Midbrain (tissue), 1 donor: ENCODE measurements at regions not wholly inside any gene's neighbourhood (a gene's known extent, or its start where the extent isn't known, plus 50 kb on each side); places are given as distances from the start of the nearest gene placed in this dataset.
"Not testable (repeated sequence)": the region's sequence is repeated elsewhere in the genome, so short reads cannot be mapped to it uniquely, and the experiment has no call there.

ENCODE experiments used
- DNase-seq: peaks from one replicate; lab custom pipeline; 2025; lab: John Stamatoyannopoulos, UW

GRCh38 chr11:35046681-35047080 lies 92.3 kb upstream of the CD44 start:
- DNase-seq, result no peak

GRCh38 chr11:35047179-35047578 lies 91.8 kb upstream of the CD44 start:
- DNase-seq, result no peak

GRCh38 chr11:35047769-35048168 lies 91.2 kb upstream of the CD44 start:
- no peak for DNase-seq

- DNase-seq, result not testable (repeated sequence)
Observed at GRCh38 chr11:35048346-35048745, 90.6 kb upstream of the CD44 start.

DNA sequence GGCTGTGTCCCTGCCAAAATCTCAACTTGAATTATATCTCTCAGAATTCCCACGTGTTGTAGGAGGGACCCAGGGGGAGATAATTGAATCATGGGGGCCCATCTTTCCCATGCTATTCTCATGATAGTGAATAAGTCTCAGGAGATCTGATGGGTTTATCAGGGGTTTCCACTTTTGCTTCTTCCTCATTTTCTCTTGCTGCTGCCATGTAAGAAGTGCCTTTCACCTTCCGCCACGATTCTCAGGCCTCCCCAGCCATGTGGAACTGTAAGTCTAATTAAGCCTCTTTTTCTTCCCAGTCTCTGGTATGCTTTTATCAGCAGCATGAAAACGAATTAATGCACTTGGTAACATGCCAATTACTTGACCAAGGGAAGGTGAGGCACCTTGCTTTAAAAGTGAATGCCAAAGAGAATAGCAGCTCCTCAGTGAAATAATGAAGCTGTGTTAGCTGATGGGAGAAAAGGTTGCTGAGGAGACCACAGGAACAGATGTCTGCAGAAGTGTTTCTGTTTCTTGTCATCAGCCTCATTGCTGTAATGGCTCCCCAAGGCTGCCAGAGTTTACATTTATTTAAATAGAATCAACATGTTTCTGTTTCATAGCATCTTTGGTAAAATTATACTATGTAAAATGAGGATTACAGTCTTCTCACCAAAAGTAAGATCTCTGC lies 89.0 kb upstream of the CD44 start:
- DNase-seq, result no peak

DNA sequence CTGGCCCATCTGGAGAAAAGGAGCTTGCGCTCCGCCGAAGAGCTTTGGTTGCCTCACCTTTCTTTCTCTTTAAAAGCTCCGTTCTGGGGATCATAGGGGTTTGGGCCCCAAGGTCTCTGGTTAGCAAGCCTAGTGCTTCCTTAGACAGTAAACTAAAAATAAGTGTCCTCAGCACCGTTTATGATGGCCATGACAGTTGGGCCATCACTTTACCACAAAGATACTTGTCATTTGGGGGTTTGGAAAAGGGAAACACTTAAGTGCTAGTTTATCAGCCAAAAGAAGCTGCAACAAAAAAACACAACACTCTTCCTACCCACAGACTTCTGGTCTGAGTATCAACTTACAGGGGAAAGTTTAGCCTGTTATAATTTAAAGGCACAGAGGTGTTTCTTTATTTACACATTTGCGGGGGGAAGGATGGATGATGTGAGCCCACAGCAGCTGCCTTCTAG lies 88.4 kb upstream of the CD44 start:
- no peak for DNase-seq

DNA sequence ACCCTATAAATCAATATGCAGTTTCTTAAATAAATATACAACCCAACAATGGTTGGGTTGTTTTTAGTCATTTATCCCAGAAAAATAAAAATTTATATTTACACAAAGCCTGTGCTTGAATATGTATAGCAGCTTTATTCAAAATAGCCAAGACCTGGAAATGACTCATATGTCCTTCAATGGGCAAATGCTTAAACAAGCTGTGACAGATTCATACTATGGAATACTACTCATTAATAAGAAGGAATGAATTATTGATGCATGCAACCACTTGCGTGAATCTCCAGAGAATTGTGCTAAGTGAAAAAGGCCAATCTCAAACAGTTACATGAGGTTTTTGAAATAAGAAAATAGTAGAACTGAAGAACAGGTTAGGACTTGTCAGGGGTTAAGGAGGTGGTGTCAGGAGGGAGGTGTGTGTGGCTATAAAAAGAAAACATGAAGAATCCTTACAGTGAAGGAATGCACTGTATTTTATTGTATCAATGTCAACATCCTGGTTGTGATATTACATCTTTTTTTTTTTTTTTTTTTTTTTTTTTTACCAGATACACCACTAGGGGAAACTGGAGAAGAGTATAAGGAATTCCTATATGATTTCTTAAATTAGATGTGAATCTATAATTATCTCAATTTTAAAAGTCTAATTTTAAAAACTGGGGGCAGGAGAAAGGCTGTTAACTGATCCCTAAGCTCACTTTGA lies 82.4 kb upstream of the CD44 start:
- DNase-seq, result no peak

GRCh38 chr11:35057926-35058668 lies 80.9 kb upstream of the CD44 start:
- DNase-seq, result no peak

DNA sequence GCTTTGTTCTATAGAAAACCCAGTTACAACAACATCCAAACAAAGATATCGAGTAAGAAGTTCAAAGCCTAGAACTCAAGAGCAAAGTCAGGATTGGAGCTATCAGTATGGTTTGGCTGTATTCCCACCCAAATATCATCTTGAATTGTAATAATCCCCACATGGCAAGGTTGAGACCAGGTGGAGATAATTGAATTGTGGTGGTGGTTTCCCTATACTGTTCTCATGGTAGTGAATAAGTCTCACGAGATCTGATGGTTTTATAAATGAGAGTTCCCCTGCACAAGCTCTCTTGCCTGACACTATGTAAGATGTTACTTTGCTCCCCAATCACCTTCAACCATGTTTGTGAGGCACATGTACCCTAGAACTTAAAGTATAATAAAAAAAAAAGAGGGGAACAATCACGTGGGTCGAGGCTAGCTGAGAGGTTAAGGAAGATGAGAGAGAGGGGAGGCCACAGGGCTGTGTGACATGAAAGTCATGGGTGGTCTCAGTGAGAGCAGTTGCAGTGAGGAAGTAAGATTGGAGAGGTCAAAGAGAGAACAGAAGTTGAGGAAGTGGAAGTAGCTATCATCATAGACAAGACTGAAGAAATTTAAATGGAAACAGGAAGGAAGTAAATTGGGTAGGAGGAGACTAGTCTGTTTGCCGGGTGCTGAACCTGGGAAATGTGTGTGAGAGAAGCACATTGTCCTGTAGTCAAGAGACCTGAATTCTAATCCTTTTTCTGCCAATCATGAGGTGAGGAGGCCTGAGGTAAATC lies 80.1 kb upstream of the CD44 start:
- no peak for DNase-seq

DNA sequence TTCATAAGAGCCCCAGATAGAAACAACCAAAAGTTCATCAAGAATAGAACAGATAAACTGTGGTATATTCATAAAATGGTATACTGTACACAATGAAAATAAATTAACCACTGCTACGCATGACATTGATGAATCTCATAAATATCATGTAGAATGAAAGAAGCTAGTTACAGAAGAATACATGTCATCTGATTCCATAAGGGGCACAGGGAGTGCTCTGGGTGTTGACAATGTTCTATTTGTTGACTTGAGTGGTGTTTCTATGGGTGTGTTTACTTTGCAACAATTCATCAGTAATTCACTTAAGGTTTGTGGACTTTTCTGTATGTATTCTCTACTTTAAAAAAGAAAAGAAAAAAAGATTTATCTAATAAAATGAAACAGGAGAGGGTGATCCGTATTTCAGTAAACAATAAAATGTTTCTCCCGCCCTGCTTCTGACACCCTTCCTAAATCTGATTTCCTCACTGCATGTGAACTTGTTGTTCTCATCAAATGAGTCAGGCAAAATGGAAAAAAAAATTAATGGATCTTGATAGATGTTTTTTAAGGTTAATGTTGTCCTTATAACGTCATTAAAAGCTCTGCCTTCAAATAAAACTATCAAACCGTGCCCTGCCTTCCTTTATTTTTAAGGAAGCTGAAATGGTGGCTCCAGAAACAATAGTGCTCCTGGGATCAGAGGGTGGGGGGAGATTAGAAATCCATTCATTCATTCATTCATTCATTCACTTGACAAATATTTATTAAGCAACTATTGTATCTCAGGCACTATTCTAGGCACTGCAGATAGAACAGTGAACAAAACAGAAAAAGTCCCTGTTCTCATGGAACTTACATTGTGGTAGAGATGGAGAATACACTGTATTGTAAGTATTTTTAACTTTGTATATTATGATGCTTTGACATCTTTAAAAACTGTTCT lies 77.2 kb upstream of the CD44 start:
- DNase-seq, result no peak

DNA sequence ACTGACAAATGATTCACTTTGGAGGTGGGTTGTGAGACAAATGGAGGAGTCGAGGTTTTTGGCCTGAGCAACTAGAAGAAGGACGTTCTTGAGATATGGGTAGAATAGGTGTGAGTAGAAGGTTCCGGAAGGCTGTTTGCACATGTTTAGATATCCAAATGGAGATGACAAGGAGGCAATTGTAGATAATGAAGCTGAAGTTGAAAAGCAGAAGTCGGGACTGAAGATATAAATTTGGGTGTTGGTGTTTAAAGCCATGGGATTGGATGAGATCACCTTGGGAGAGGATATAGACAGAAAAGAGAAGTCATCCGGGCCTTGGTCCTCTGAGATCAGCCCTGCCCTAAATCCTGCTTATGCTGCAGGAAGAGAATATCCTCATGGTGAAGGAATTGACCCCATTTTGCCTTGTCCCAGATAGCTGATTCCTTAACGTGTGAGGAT lies 75.5 kb upstream of the CD44 start:
- no peak for DNase-seq

DNA sequence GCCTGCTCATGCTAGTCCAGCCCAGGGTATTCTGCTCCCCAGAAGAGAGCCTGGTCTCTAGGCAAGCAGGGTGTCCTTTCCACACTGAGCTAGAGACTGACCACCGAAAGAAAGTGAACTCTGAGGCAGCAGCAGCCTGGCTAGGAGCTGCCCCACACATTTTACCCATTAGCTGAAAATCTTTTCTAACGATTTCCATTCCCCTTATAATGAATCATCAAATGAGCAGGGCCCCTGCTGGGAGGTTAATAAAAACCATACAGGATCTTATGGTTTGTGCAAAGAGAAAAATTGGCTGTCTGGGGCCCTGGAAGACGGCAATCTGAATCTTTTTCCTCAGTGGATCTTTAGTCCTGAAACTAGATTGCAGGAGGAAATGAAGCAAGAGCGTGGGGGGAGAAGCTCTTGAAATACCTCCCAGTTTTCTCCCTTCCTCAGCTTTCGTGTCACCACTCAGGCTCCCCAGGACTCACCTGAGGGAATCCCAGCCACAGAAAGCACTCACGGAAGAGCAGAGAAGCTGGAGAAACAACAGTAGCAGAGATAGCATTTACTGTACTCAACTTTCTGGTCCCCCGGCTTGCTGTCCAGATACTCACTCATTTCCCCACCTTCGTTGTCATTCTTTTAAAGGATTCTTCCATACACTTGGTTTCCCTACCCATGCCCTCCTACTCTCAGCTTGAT lies 74.7 kb upstream of the CD44 start:
- DNase-seq, result no peak

GRCh38 chr11:35065566-35065965 lies 73.4 kb upstream of the CD44 start:
- DNase-seq, result no peak

GRCh38 chr11:35066030-35066429 lies 72.9 kb upstream of the CD44 start:
- DNase-seq, result no peak

GRCh38 chr11:35066783-35067423 lies 72.1 kb upstream of the CD44 start:
- no peak for DNase-seq

- DNase-seq, result no peak
Observed at GRCh38 chr11:35071722-35072121, 67.2 kb upstream of the CD44 start.

DNA sequence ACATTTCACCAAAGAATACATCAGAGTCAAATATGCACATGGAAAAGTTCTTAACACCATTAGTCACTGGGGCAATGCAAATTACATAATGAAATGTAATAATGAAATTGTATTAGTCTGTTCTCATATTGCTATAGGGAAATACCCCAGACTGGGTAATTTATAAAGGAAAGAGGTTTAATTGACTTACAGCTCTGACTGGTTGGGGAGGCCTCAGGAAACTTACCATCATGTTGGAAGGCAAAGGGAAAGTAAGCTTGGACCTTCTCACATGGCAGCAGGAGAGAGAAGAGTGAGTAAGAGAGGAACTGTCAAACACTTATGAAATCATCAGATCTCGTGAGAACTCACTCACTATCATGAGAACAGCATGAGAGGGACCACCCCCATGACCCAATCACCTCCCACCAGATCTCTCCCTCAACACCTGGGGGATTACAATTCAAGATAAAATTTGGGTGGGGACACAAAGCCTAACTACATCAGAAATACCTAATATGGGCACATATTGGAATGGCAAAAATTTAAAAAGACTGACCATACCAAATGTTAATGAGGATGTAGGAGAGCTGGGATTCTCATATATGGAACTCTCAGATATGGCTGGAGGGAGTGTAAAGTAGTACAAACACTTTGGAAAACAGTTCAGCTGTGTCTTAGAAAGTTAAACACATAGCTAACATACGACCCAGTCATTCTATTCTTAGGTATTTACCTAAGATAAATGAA lies 65.1 kb upstream of the CD44 start:
- no peak for DNase-seq

GRCh38 chr11:35076201-35077100 lies 62.5 kb upstream of the CD44 start:
- no peak for DNase-seq
